ENCODE measurements at regions not wholly inside any gene's neighbourhood (a gene's known extent, or its start where the extent isn't known, plus 50 kb on each side); places are given as distances from the start of the nearest gene placed in this dataset.

GRCh38 chr5:97580746-97581145 lies 397.7 kb upstream of the RIOK2 start:
- TF ChIP-seq CTCF (IDR thresholded peaks at IDR 0.05; ENCODE audit: unreplicated experiment) = no peak
- H3K27ac Mint-ChIP-seq (ENCODE audit: unreplicated experiment) = no peak overlapping the region
- no peaks in the 10 kb centered on the region for H3K36me3 Mint-ChIP-seq (ENCODE audit: insufficient read depth, unreplicated experiment)
- H3K9me3 Mint-ChIP-seq (ENCODE audit: low read depth, unreplicated experiment) = peaks cover 5% of the 10 kb centered on the region
- H3K27me3 Mint-ChIP-seq (ENCODE audit: unreplicated experiment) = no peaks in the 10 kb centered on the region
- intact Hi-C loops (cut with micrococcal nuclease; ENCODE audit: unreplicated experiment) = no loop called here
- BruUV-seq (replicated peaks) = no TSS peak
- CTCF ChIA-PET = no interaction called here
- H3K4me3 Mint-ChIP-seq (ENCODE audit: low read depth, unreplicated experiment) = no peak overlapping the region
- no peak for DNase-seq
- H3K4me1 Mint-ChIP-seq (ENCODE audit: low read depth, unreplicated experiment) = no peaks in the 10 kb centered on the region

GRCh38 chr5:97591781-97592180 lies 408.7 kb upstream of the RIOK2 start:
- Mint-ChIP-seq H3K4me3 (ENCODE audit: low read depth, unreplicated experiment) (no peak overlapping the region), H3K9me3 (ENCODE audit: low read depth, unreplicated experiment) (peaks cover 9% of the 10 kb centered on the region), H3K27me3 (ENCODE audit: unreplicated experiment) (no peaks in the 10 kb centered on the region), H3K4me1 (ENCODE audit: low read depth, unreplicated experiment) (no peaks in the 10 kb centered on the region), H3K27ac (ENCODE audit: unreplicated experiment) (no peak overlapping the region), H3K36me3 (ENCODE audit: insufficient read depth, unreplicated experiment) (no peaks in the 10 kb centered on the region)
- no peak for DNase-seq
- CTCF ChIA-PET = no interaction called here
- TF ChIP-seq CTCF (IDR thresholded peaks at IDR 0.05; ENCODE audit: unreplicated experiment) = no peak
- BruUV-seq (replicated peaks) = no TSS peak
- intact Hi-C loops (cut with micrococcal nuclease; ENCODE audit: unreplicated experiment) = loop anchor here (5.0 kb wide), 1 partner anchor 246 kb away; no protein-coding TSS in a partner anchor

GRCh38 chr5:97600486-97600885 lies 417.4 kb upstream of the RIOK2 start:
- no peak for TF ChIP-seq CTCF (IDR thresholded peaks at IDR 0.05; ENCODE audit: unreplicated experiment)
- CTCF ChIA-PET = no interaction called here
- no peak overlapping the region for H3K4me3 Mint-ChIP-seq (ENCODE audit: low read depth, unreplicated experiment)
- peaks cover 23% of the 10 kb centered on the region for H3K9me3 Mint-ChIP-seq (ENCODE audit: low read depth, unreplicated experiment)
- BruUV-seq (replicated peaks) = no TSS peak
- no peaks in the 10 kb centered on the region for H3K4me1 Mint-ChIP-seq (ENCODE audit: low read depth, unreplicated experiment)
- no peak overlapping the region for H3K27ac Mint-ChIP-seq (ENCODE audit: unreplicated experiment)
- no peaks in the 10 kb centered on the region for H3K36me3 Mint-ChIP-seq (ENCODE audit: insufficient read depth, unreplicated experiment)
- no peak for DNase-seq
- H3K27me3 Mint-ChIP-seq (ENCODE audit: unreplicated experiment) = no peaks in the 10 kb centered on the region
- intact Hi-C loops (cut with micrococcal nuclease; ENCODE audit: unreplicated experiment) = no loop called here

- Mint-ChIP-seq H3K36me3 (ENCODE audit: insufficient read depth, unreplicated experiment) (no peaks in the 10 kb centered on the region), H3K27me3 (ENCODE audit: unreplicated experiment) (no peaks in the 10 kb centered on the region), H3K4me3 (ENCODE audit: low read depth, unreplicated experiment) (no peak overlapping the region), H3K27ac (ENCODE audit: unreplicated experiment) (no peak overlapping the region), H3K4me1 (ENCODE audit: low read depth, unreplicated experiment) (no peaks in the 10 kb centered on the region), H3K9me3 (ENCODE audit: low read depth, unreplicated experiment) (peaks cover 23% of the 10 kb centered on the region)
- BruUV-seq (replicated peaks) = no TSS peak
- DNase-seq = no peak
- CTCF ChIA-PET = no interaction called here
- intact Hi-C loops (cut with micrococcal nuclease; ENCODE audit: unreplicated experiment) = no loop called here
- TF ChIP-seq CTCF (IDR thresholded peaks at IDR 0.05; ENCODE audit: unreplicated experiment) = no peak
Observed at GRCh38 chr5:97601651-97602050, 418.6 kb upstream of the RIOK2 start.

- intact Hi-C loops (cut with micrococcal nuclease; ENCODE audit: unreplicated experiment) = no loop called here
- H3K27ac Mint-ChIP-seq (ENCODE audit: unreplicated experiment) = no peak overlapping the region
- no peak for TF ChIP-seq CTCF (IDR thresholded peaks at IDR 0.05; ENCODE audit: unreplicated experiment)
- BruUV-seq (replicated peaks) = no TSS peak
- no peaks in the 10 kb centered on the region for H3K36me3 Mint-ChIP-seq (ENCODE audit: insufficient read depth, unreplicated experiment)
- CTCF ChIA-PET = no interaction called here
- no peak for DNase-seq
- no peaks in the 10 kb centered on the region for H3K27me3 Mint-ChIP-seq (ENCODE audit: unreplicated experiment)
- H3K4me3 Mint-ChIP-seq (ENCODE audit: low read depth, unreplicated experiment) = no peak overlapping the region
- H3K4me1 Mint-ChIP-seq (ENCODE audit: low read depth, unreplicated experiment) = no peaks in the 10 kb centered on the region
- peaks cover 18% of the 10 kb centered on the region for H3K9me3 Mint-ChIP-seq (ENCODE audit: low read depth, unreplicated experiment)
Observed at GRCh38 chr5:97606531-97606930, 423.5 kb upstream of the RIOK2 start.
